PC-3 (cell line): ENCODE measurements at regions not wholly inside any gene's neighbourhood (a gene's known extent, or its start where the extent isn't known, plus 50 kb on each side); places are given as distances from the start of the nearest gene placed in this dataset.

Source experiments
- ATAC-seq: fragments of 200-7000 bp; cut with Tn5 transposase; 2 replicates; pipeline ENCODE4 v1.9.1; 2020; ENCODE audit warnings: mild to moderate bottlenecking, moderate library complexity
- BruUV-seq: library from RNA; stranded (reverse); fragments of 400-500 nt; replicated peaks from 2 replicates; lab custom pipeline; 2021; lab: Mats Ljungman, UMichigan
- CTCF ChIA-PET: fragments of 300-600 bp; sonication (Branson Sonifier 250); formaldehyde crosslinking; loops from one replicate; lab custom pipeline; 2022; ENCODE audit warnings: antibody characterized with exemption; lab: Charles Lee
- POLR2A ChIA-PET: fragments of 300-600 bp; sonication (Branson Sonifier 250); formaldehyde crosslinking; loops from one replicate; lab custom pipeline; 2022; ENCODE audit warnings: antibody characterized with exemption; ENCODE audit not compliant: unreplicated experiment; lab: Charles Lee
- DNase-seq: peaks from one replicate; pipeline ENCODE4 v3.0.0-alpha.2; 2015
- H2AFZ ChIP-seq: fragments of 300-600 bp; sonication (generic); 2 replicates; pipeline ENCODE4 v1.6.0; 2016; ENCODE audit warnings: antibody characterized with exemption, low read length
- H3F3A ChIP-seq: fragments of 300-600 bp; sonication (generic); one replicate; pipeline ENCODE4 v1.6.0; 2017; ENCODE audit warnings: antibody characterized with exemption, low read length, control low read depth, mild to moderate bottlenecking; ENCODE audit not compliant: unreplicated experiment
- H3K27ac ChIP-seq: fragments of 300-600 bp; sonication (generic); 2 replicates; pipeline ENCODE4 v1.5.1; 2016; ENCODE audit warnings: mild to moderate bottlenecking, low read length
- H3K27me3 ChIP-seq: fragments of 300-600 bp; sonication (generic); 2 replicates; pipeline ENCODE4 v1.6.1; 2016; ENCODE audit warnings: low read length, mixed read lengths
- H3K36me3 ChIP-seq: fragments of 300-600 bp; sonication (generic); 2 replicates; pipeline ENCODE4 v1.6.1; 2016; ENCODE audit warnings: low read depth, mixed run types, low read length, mixed read lengths
- H3K4me1 ChIP-seq: fragments of 300-600 bp; sonication (generic); 2 replicates; pipeline ENCODE4 v1.5.1; 2016; ENCODE audit warnings: low read length; ENCODE audit not compliant: insufficient read depth
- H3K4me2 ChIP-seq: fragments of 300-600 bp; sonication (generic); 2 replicates; pipeline ENCODE4 v1.6.0; 2016; ENCODE audit warnings: low read length
- H3K4me3 ChIP-seq: fragments of 300-600 bp; sonication (generic); 2 replicates; pipeline ENCODE4 v1.5.1; 2016; ENCODE audit warnings: mild to moderate bottlenecking, low read length, mixed read lengths
- H3K79me2 ChIP-seq: fragments of 300-600 bp; sonication (generic); 2 replicates; pipeline ENCODE4 v1.6.1; 2017; ENCODE audit warnings: low read length, mixed read lengths
- H3K9ac ChIP-seq: fragments of 300-600 bp; sonication (generic); 2 replicates; pipeline ENCODE4 v1.6.0; 2016; ENCODE audit warnings: mild to moderate bottlenecking, low read length
- H3K9me2 ChIP-seq: fragments of 300-600 bp; sonication (generic); replicated peaks from 2 replicates; pipeline ENCODE4 v1.6.1; 2016; ENCODE audit warnings: mixed run types, low read length, mixed read lengths
- H3K9me3 ChIP-seq: fragments of 300-600 bp; sonication (generic); 2 replicates; pipeline ENCODE4 v1.6.1; 2016; ENCODE audit warnings: low read length, mixed read lengths
- H4K20me1 ChIP-seq: fragments of 300-600 bp; sonication (generic); 2 replicates; pipeline ENCODE4 v1.6.1; 2016; ENCODE audit warnings: low read length, mixed read lengths
- CTCF ChIP-seq: fragments of 300-600 bp; sonication (generic); conservative IDR thresholded peaks from 2 replicates; pipeline ENCODE4 v1.5.1; 2017; ENCODE audit warnings: antibody characterized with exemption, low read depth, mild to moderate bottlenecking, low read length
- EZH2 ChIP-seq: fragments of 300-600 bp; sonication (generic); IDR thresholded peaks from one replicate; pipeline ENCODE4 v1.6.1; 2017; ENCODE audit warnings: antibody characterized with exemption, mild to moderate bottlenecking, low read length; ENCODE audit not compliant: unreplicated experiment
- EZH2phosphoT487 ChIP-seq: fragments of 300-600 bp; sonication (generic); IDR thresholded peaks from 2 replicates; pipeline ENCODE4 v1.6.1; 2018; ENCODE audit warnings: mild to moderate bottlenecking, antibody characterized with exemption, low read length, borderline replicate concordance
- intact Hi-C: fragments of 100-400 bp; cut with micrococcal nuclease; formaldehyde crosslinking; loops from 2 replicates; pipeline ENCODE4 v1.9.0; 2023

- no peak for ATAC-seq
- intact Hi-C loops = no loop called here
- no peak for DNase-seq
- Histone ChIP-seq H3K4me1 (no peaks in the 10 kb centered on the region), H3K79me2 (no peaks in the 10 kb centered on the region), H3K9me2 (no peaks in the 10 kb centered on the region), H3K4me3 (no peak overlapping the region), H3K27me3 (peaks cover 4% of the 10 kb centered on the region; the same call in 1 of the 2 replicates), H3K36me3 (no peaks in the 10 kb centered on the region), H3K27ac (no peak overlapping the region), H3K9me3 (no peaks in the 10 kb centered on the region), H3F3A (no peaks in the 10 kb centered on the region), H3K4me2 (no peak overlapping the region), H4K20me1 (no peaks in the 10 kb centered on the region), H2AFZ (no peak overlapping the region), H3K9ac (no peak overlapping the region)
- no TSS peak for BruUV-seq
- POLR2A ChIA-PET = no interaction called here
- CTCF ChIA-PET = no interaction called here
- TF ChIP-seq EZH2phosphoT487 (no peak), CTCF (no peak), EZH2 (no peak)
Observed at GRCh38 chr3:148493631-148494030, 204.1 kb upstream of the AGTR1 start.

GRCh38 chr3:148494451-148494850 is 203.3 kb upstream of the AGTR1 start:
- no peaks in the 10 kb centered on the region for H3K79me2 ChIP-seq
- DNase-seq (no peak), ATAC-seq (no peak)
- no TSS peak for BruUV-seq
- ChIA-PET CTCF (no interaction called here), POLR2A (no interaction called here)
- no peaks in the 10 kb centered on the region for H3K9me3 ChIP-seq
- intact Hi-C loops = no loop called here
- no peak overlapping the region for H3K27ac ChIP-seq
- TF ChIP-seq CTCF = no peak
- TF ChIP-seq EZH2 = no peak
- TF ChIP-seq EZH2phosphoT487 = no peak
- H3K27me3 ChIP-seq = peaks cover 4% of the 10 kb centered on the region; the same call in 1 of the 2 replicates
- H3K4me2 ChIP-seq = no peak overlapping the region
- H3K9me2 ChIP-seq = no peaks in the 10 kb centered on the region
- no peaks in the 10 kb centered on the region for H3K4me1 ChIP-seq
- H3K4me3 ChIP-seq = no peak overlapping the region
- H3K36me3 ChIP-seq = no peaks in the 10 kb centered on the region
- no peak overlapping the region for H2AFZ ChIP-seq
- no peaks in the 10 kb centered on the region for H3F3A ChIP-seq
- H4K20me1 ChIP-seq = no peaks in the 10 kb centered on the region
- no peak overlapping the region for H3K9ac ChIP-seq

GRCh38 chr3:148500881-148501280 is 196.8 kb upstream of the AGTR1 start:
- no peaks in the 10 kb centered on the region for H3K9me2 ChIP-seq
- no peaks in the 10 kb centered on the region for H3K9me3 ChIP-seq
- H3K79me2 ChIP-seq = no peaks in the 10 kb centered on the region
- no peak for ATAC-seq
- H3K36me3 ChIP-seq = no peaks in the 10 kb centered on the region
- intact Hi-C loops = no loop called here
- H3K9ac ChIP-seq = no peak overlapping the region
- no peak for DNase-seq
- POLR2A ChIA-PET = no interaction called here
- CTCF ChIA-PET = no interaction called here
- no peak overlapping the region for H3K27ac ChIP-seq
- TF ChIP-seq EZH2phosphoT487 (no peak), CTCF (no peak), EZH2 (no peak)
- no peak overlapping the region for H3K4me3 ChIP-seq
- peaks cover 4% of the 10 kb centered on the region; the same call in 1 of the 2 replicates for H3K27me3 ChIP-seq
- H3K4me1 ChIP-seq = no peaks in the 10 kb centered on the region
- BruUV-seq = no TSS peak
- no peaks in the 10 kb centered on the region for H3F3A ChIP-seq
- H2AFZ ChIP-seq = no peak overlapping the region
- H4K20me1 ChIP-seq = no peaks in the 10 kb centered on the region
- H3K4me2 ChIP-seq = no peak overlapping the region
